Esophagus mucosa (tissue), 1 donor: ENCODE measurements at regions not wholly inside any gene's neighbourhood (a gene's known extent, or its start where the extent isn't known, plus 50 kb on each side); places are given as distances from the start of the nearest gene placed in this dataset.
"Not testable (repeated sequence)": the region's sequence is repeated elsewhere in the genome, so short reads cannot be mapped to it uniquely, and the experiment has no call there.

Experiments
- ATAC-seq: fragments of 200-7000 bp; cut with Tn5 transposase; one replicate; pipeline ENCODE4 v1.9.1; 2020
- donor health status: DM: yes; HTN: yes; CAD: no.

- no peak for ATAC-seq
These were observed 63.0 kb downstream of the HLX start for GRCh38 chr1:220942278-220942677.

- ATAC-seq: not testable (repeated sequence)
These were observed 63.7 kb downstream of the HLX start for GRCh38 chr1:220942914-220943313.

- no peak for ATAC-seq
These were observed 64.2 kb downstream of the HLX start for GRCh38 chr1:220943319-220943996.

GRCh38 chr1:220950576-220950975 lies 71.3 kb downstream of the HLX start:
- ATAC-seq: no peak

- ATAC-seq: no peak
These were observed 73.9 kb downstream of the HLX start for GRCh38 chr1:220952961-220953643.

GRCh38 chr1:220954321-220955075 lies 75.3 kb downstream of the HLX start:
- ATAC-seq: no peak

- no peak for ATAC-seq
These were observed 75.9 kb downstream of the HLX start for GRCh38 chr1:220955116-220955515.

- no peak for ATAC-seq
These were observed 77.4 kb downstream of the HLX start for GRCh38 chr1:220956501-220957232.

GRCh38 chr1:220957233-220957605 lies 78.0 kb downstream of the HLX start:
- ATAC-seq: no peak

- no peak for ATAC-seq
These were observed 79.0 kb downstream of the HLX start for GRCh38 chr1:220958234-220958633.

- ATAC-seq: no peak
These were observed 82.9 kb downstream of the HLX start for GRCh38 chr1:220962031-220962751.

- no peak for ATAC-seq
These were observed 86.8 kb downstream of the HLX start for GRCh38 chr1:220966041-220966440.

- no peak for ATAC-seq
These were observed 87.2 kb downstream of the HLX start for GRCh38 chr1:220966473-220966872.

- ATAC-seq: no peak
These were observed 87.8 kb downstream of the HLX start for GRCh38 chr1:220966881-220967611.

GRCh38 chr1:220967911-220968310 lies 88.7 kb downstream of the HLX start:
- no peak for ATAC-seq

- ATAC-seq: not testable (repeated sequence)
These were observed 90.0 kb downstream of the HLX start for GRCh38 chr1:220969281-220969680.

GRCh38 chr1:220970311-220970710 lies 91.1 kb downstream of the HLX start:
- ATAC-seq: no peak

GRCh38 chr1:220971221-220971620 lies 92.0 kb downstream of the HLX start:
- no peak for ATAC-seq

- no peak for ATAC-seq
These were observed 95.2 kb downstream of the HLX start for GRCh38 chr1:220974431-220974830.

GRCh38 chr1:220976390-220976789 lies 97.1 kb downstream of the HLX start:
- ATAC-seq: no peak

- ATAC-seq: no peak
These were observed 100.1 kb downstream of the HLX start for GRCh38 chr1:220979371-220979770.

GRCh38 chr1:220982686-220983085 lies 103.4 kb downstream of the HLX start:
- no peak for ATAC-seq
